ENCODE measurements at regions not wholly inside any gene's neighbourhood (a gene's known extent, or its start where the extent isn't known, plus 50 kb on each side); places are given as distances from the start of the nearest gene placed in this dataset.

DNA sequence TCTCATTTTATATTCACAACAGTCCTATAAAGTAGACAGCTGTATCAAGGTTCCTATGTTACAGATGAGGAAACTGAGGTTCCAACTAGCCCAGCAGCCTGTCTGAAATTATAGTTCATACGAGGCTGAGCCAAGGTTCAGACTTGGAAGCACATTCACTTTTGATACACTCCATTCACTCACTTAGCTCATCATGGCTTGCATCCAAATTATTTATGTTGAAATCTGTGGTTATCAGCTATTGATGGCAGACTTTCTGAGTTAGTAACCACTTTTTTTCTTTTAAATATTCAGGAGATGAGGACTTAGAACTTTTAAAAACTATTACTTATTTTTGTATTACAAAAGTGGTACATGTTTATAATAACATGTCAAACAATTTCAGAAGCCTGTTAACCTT, 188.2 kb downstream of the MTX2 start:
- Histone ChIP-seq H2BK5ac (ENCODE audit: low read length) (no peak overlapping the region), H3K9ac (ENCODE audit: low read length) (no peak overlapping the region), H3K27ac (ENCODE audit: low read depth, low read length) (no peak overlapping the region), H4K8ac (ENCODE audit: low read depth, low read length) (no peak overlapping the region), H2BK120ac (ENCODE audit: low read depth, low read length) (no peak overlapping the region), H2BK15ac (replicated peaks; ENCODE audit: low read depth) (no peak overlapping the region), H3K4me3 (ENCODE audit: low read length) (no peak overlapping the region), H3K79me1 (ENCODE audit: low read length) (no peaks in the 10 kb centered on the region), H2AK5ac (ENCODE audit: low read length) (no peak overlapping the region), H3K23ac (ENCODE audit: low read length) (no peak overlapping the region), H3K27me3 (ENCODE audit: insufficient read depth, low read length, poor library complexity) (no peaks in the 10 kb centered on the region), H3K18ac (ENCODE audit: low read length) (no peak overlapping the region), H4K5ac (ENCODE audit: low read length) (no peak overlapping the region), H3K79me2 (ENCODE audit: control insufficient read depth, insufficient read depth, low read length) (no peaks in the 10 kb centered on the region), H3K4me2 (ENCODE audit: low read length) (no peak overlapping the region), H3K4ac (ENCODE audit: low read depth, low read length) (no peak overlapping the region), H3K56ac (ENCODE audit: low read length) (no peak overlapping the region), H3K4me1 (ENCODE audit: control insufficient read depth, low read depth, low read length) (no peaks in the 10 kb centered on the region), H3K36me3 (ENCODE audit: control insufficient read depth, insufficient read depth, low read length) (no peaks in the 10 kb centered on the region)
- no peak for DNase-seq
- no CpG with 5 or more reads among the region's 1 CpG for WGBS (ENCODE audit: extremely low coverage, insufficient coverage, low lambda C conversion rate)

DNA sequence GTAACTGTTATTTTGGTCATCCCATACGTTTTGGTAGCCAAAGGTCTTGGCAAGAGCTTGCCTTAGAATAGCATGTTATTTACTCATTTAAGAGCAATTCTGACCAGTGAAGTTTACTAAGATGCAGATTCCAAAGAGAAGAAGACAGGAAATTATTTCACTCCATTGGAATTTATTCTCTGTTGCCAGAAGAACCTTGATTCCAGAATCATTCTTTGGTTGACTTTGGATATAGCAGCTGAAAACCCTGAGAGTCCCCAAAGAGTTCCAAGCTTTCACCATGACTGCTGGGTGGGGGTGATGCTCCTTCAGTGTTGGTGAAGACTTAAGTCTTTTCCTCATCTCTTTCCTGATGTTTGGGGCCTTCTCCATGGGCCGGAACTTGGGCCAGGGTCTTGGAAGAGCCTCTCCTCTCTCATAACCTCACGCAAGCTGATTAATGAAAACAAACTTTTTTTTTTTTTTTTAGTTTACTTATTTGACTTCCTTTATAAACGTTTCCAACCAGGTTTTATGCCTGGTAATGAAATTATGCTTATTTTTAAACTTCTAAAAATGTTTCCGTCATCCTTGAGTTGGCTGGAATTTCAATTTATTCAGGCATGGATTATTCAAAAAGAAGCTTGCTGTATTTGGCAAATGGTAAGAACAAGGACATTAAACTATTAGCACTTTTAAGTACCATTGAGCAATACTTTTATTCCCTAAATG, 192.0 kb downstream of the MTX2 start:
- no CpG with 5 or more reads among the region's 5 CpGs for WGBS (ENCODE audit: extremely low coverage, insufficient coverage, low lambda C conversion rate)
- Histone ChIP-seq H3K23ac (ENCODE audit: low read length) (no peak overlapping the region), H3K4me3 (ENCODE audit: low read length) (no peak overlapping the region), H3K79me2 (ENCODE audit: control insufficient read depth, insufficient read depth, low read length) (no peaks in the 10 kb centered on the region), H3K27ac (ENCODE audit: low read depth, low read length) (no peak overlapping the region), H3K9ac (ENCODE audit: low read length) (no peak overlapping the region), H3K4ac (ENCODE audit: low read depth, low read length) (no peak overlapping the region), H3K4me2 (ENCODE audit: low read length) (no peak overlapping the region), H3K27me3 (ENCODE audit: insufficient read depth, low read length, poor library complexity) (no peaks in the 10 kb centered on the region), H3K79me1 (ENCODE audit: low read length) (no peaks in the 10 kb centered on the region), H2BK5ac (ENCODE audit: low read length) (no peak overlapping the region), H3K4me1 (ENCODE audit: control insufficient read depth, low read depth, low read length) (no peaks in the 10 kb centered on the region), H2AK5ac (ENCODE audit: low read length) (no peak overlapping the region), H2BK120ac (ENCODE audit: low read depth, low read length) (no peak overlapping the region), H3K18ac (ENCODE audit: low read length) (no peak overlapping the region), H2BK15ac (replicated peaks; ENCODE audit: low read depth) (no peak overlapping the region), H4K5ac (ENCODE audit: low read length) (no peak overlapping the region), H3K56ac (ENCODE audit: low read length) (no peak overlapping the region), H4K8ac (ENCODE audit: low read depth, low read length) (no peak overlapping the region), H3K36me3 (ENCODE audit: control insufficient read depth, insufficient read depth, low read length) (no peaks in the 10 kb centered on the region)
- peak; percentile 13 for DNase-seq

DNA sequence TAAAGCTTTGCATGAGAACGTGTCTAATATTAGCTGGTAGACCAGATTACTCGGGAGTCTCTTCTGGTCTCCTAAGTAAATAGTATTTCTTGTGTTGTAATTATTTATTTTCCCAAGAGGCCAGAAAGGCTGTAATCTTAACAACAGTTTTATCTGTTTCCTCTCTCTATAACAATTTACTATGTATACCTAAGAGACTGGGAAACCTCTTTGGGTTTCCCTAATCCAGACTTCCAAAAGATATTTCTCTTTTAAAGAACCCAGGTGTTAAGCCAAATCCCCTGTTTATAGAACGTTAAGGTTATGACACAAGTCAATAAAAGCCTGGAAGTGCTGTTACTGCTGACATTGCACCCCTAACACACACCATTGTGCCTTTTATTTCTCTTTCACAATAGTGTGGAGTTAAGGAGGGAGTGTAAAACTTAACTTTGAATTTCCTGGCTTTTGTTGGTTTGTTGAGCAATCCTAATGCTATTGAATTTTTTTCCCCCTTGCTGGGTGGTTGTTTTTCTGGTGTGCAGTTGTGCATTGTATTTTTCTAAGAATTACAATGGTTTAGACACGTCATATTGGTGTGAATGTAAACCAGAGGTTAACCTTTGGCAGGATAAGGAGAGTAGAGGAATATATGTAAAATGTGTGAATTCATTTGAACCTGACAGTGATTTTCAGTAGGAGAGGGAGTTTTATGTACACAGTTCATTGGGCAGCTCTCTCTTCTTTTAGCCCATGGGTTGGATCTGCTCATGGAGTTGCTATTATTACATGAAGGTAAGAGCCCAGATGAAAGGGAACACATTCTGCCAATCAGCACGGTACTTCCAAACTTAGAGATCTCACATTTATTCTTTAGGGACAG, 192.8 kb downstream of the MTX2 start:
- Histone ChIP-seq H3K36me3 (ENCODE audit: control insufficient read depth, insufficient read depth, low read length) (no peaks in the 10 kb centered on the region), H4K8ac (ENCODE audit: low read depth, low read length) (no peak overlapping the region), H3K9ac (ENCODE audit: low read length) (no peak overlapping the region), H4K5ac (ENCODE audit: low read length) (no peak overlapping the region), H3K79me1 (ENCODE audit: low read length) (no peaks in the 10 kb centered on the region), H2BK120ac (ENCODE audit: low read depth, low read length) (no peak overlapping the region), H3K27me3 (ENCODE audit: insufficient read depth, low read length, poor library complexity) (no peaks in the 10 kb centered on the region), H2BK15ac (replicated peaks; ENCODE audit: low read depth) (no peak overlapping the region), H3K4me1 (ENCODE audit: control insufficient read depth, low read depth, low read length) (no peaks in the 10 kb centered on the region), H3K56ac (ENCODE audit: low read length) (no peak overlapping the region), H2BK5ac (ENCODE audit: low read length) (no peak overlapping the region), H2AK5ac (ENCODE audit: low read length) (no peak overlapping the region), H3K4ac (ENCODE audit: low read depth, low read length) (no peak overlapping the region), H3K18ac (ENCODE audit: low read length) (no peak overlapping the region), H3K4me2 (ENCODE audit: low read length) (no peak overlapping the region), H3K79me2 (ENCODE audit: control insufficient read depth, insufficient read depth, low read length) (no peaks in the 10 kb centered on the region), H3K23ac (ENCODE audit: low read length) (no peak overlapping the region), H3K4me3 (ENCODE audit: low read length) (no peak overlapping the region), H3K27ac (ENCODE audit: low read depth, low read length) (no peak overlapping the region)
- DNase-seq: no peak
- WGBS (ENCODE audit: extremely low coverage, insufficient coverage, low lambda C conversion rate): no CpG with 5 or more reads among the region's 5 CpGs

DNA sequence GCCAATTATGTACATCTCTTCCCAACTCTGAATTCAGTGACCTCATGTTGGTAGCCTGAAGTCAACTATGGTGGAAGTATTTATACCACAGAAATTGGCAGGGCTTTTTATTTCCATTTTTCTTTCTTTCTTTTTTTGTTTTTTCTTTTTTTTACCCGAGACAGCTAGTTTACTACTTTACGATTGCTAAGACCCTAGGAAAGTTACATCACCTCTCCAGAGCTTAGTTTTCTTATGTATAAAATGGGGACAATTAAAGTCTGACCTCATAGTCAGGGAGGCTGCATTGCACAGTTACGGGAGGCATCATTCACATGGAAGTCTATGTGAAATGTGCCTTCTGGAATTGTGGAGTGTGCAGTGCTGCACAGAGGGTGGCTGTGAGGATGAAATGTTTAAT, 194.3 kb downstream of the MTX2 start:
- Histone ChIP-seq H3K4ac (ENCODE audit: low read depth, low read length) (no peak overlapping the region), H3K27me3 (ENCODE audit: insufficient read depth, low read length, poor library complexity) (no peaks in the 10 kb centered on the region), H4K8ac (ENCODE audit: low read depth, low read length) (no peak overlapping the region), H2BK5ac (ENCODE audit: low read length) (no peak overlapping the region), H2AK5ac (ENCODE audit: low read length) (no peak overlapping the region), H3K27ac (ENCODE audit: low read depth, low read length) (no peak overlapping the region), H3K4me1 (ENCODE audit: control insufficient read depth, low read depth, low read length) (no peaks in the 10 kb centered on the region), H2BK15ac (replicated peaks; ENCODE audit: low read depth) (no peak overlapping the region), H3K4me2 (ENCODE audit: low read length) (no peak overlapping the region), H2BK120ac (ENCODE audit: low read depth, low read length) (no peak overlapping the region), H3K4me3 (ENCODE audit: low read length) (no peak overlapping the region), H3K18ac (ENCODE audit: low read length) (no peak overlapping the region), H3K56ac (ENCODE audit: low read length) (no peak overlapping the region), H3K79me1 (ENCODE audit: low read length) (no peaks in the 10 kb centered on the region), H4K5ac (ENCODE audit: low read length) (no peak overlapping the region), H3K79me2 (ENCODE audit: control insufficient read depth, insufficient read depth, low read length) (no peaks in the 10 kb centered on the region), H3K9ac (ENCODE audit: low read length) (no peak overlapping the region), H3K23ac (ENCODE audit: low read length) (no peak overlapping the region), H3K36me3 (ENCODE audit: control insufficient read depth, insufficient read depth, low read length) (no peaks in the 10 kb centered on the region)
- WGBS (ENCODE audit: extremely low coverage, insufficient coverage, low lambda C conversion rate): no CpG with 5 or more reads among the region's 3 CpGs
- no peak for DNase-seq

DNA sequence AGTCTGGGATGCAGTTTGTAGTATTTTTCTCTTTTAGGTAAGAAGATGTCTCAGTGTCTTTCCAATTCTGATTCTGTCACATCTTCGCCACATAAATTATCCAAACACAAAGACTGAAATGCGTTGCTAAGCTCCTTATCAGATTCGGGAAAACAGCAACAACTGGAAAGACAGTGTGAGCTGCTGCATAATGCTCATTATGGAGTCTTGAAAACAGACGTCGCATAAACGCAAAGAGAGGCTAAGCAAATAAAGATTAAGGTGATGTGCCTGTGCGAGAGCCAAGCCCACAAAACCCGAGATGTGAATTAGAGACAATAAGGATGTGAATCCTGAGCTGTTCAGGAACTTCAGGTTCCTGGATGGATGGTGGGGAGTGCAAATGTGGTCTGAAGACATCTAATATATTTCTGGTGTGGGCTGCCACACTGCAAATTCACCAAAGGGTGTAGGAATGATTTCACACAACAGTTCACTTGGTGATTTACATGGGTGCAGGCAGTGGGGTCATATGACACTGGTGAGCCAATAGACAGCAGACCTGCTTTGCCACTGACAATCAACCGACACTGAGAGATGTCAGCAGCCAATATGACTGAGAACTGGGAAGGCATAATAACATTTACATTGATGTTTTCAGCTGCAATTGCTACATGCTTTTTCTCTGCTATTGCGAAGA, 195.8 kb downstream of the MTX2 start:
- no peak overlapping the region for H2AK5ac ChIP-seq (ENCODE audit: low read length)
- no peak overlapping the region for H3K18ac ChIP-seq (ENCODE audit: low read length)
- H3K79me2 ChIP-seq (ENCODE audit: control insufficient read depth, insufficient read depth, low read length): no peaks in the 10 kb centered on the region
- no peak overlapping the region for H3K4me2 ChIP-seq (ENCODE audit: low read length)
- H3K23ac ChIP-seq (ENCODE audit: low read length): no peak overlapping the region
- H2BK5ac ChIP-seq (ENCODE audit: low read length): no peak overlapping the region
- H3K9ac ChIP-seq (ENCODE audit: low read length): no peak overlapping the region
- H3K27me3 ChIP-seq (ENCODE audit: insufficient read depth, low read length, poor library complexity): no peaks in the 10 kb centered on the region
- no peak overlapping the region for H3K4ac ChIP-seq (ENCODE audit: low read depth, low read length)
- no CpG with 5 or more reads among the region's 10 CpGs for WGBS (ENCODE audit: extremely low coverage, insufficient coverage, low lambda C conversion rate)
- DNase-seq: no peak
- no peaks in the 10 kb centered on the region for H3K36me3 ChIP-seq (ENCODE audit: control insufficient read depth, insufficient read depth, low read length)
- no peaks in the 10 kb centered on the region for H3K79me1 ChIP-seq (ENCODE audit: low read length)
- no peak overlapping the region for H3K4me3 ChIP-seq (ENCODE audit: low read length)
- H2BK120ac ChIP-seq (ENCODE audit: low read depth, low read length): no peak overlapping the region
- H3K4me1 ChIP-seq (ENCODE audit: control insufficient read depth, low read depth, low read length): no peaks in the 10 kb centered on the region
- H3K27ac ChIP-seq (ENCODE audit: low read depth, low read length): no peak overlapping the region
- no peak overlapping the region for H3K56ac ChIP-seq (ENCODE audit: low read length)
- H4K8ac ChIP-seq (ENCODE audit: low read depth, low read length): no peak overlapping the region
- no peak overlapping the region for H2BK15ac ChIP-seq (replicated peaks; ENCODE audit: low read depth)
- H4K5ac ChIP-seq (ENCODE audit: low read length): no peak overlapping the region
